Motor neuron (in vitro differentiated cells): ENCODE measurements at regions not wholly inside any gene's neighbourhood (a gene's known extent, or its start where the extent isn't known, plus 50 kb on each side); places are given as distances from the start of the nearest gene placed in this dataset.
"Not testable (repeated sequence)": the region's sequence is repeated elsewhere in the genome, so short reads cannot be mapped to it uniquely, and the experiment has no call there.

Source experiments
- ATAC-seq, 8 experiments: fragments of 200-7000 bp; cut with Tn5 transposase; replicated peaks in 6 of 8; 2 replicates each; pipeline ENCODE4 v1.8.0; 2021; ENCODE audit warnings: mild to moderate bottlenecking in 8 of 8, moderate library complexity in 8 of 8
- H3K27ac ChIP-seq, 2 donors: fragments of 250-450 bp; sonication (Bioruptor Pico); 2 replicates each; pipeline ENCODE4 v1.9.0; 2021; ENCODE audit warnings: antibody characterized with exemption in 2 of 2, mild to moderate bottlenecking in 2 of 2, moderate library complexity in 1 of 2
- H3K4me1 ChIP-seq, 2 donors: fragments of 250-450 bp; sonication (Bioruptor Pico); replicated peaks in 1 of 2; 2 replicates each; pipeline ENCODE4 v1.6.1; 2021; ENCODE audit warnings: antibody characterized with exemption in 2 of 2, mild to moderate bottlenecking in 2 of 2, moderate library complexity in 1 of 2
- H3K4me3 ChIP-seq, 5 donors: fragments of 250-450 bp; sonication (Bioruptor Pico); 2 replicates each; pipeline ENCODE4 v1.9.0; 2021; ENCODE audit warnings: antibody characterized with exemption in 5 of 5, mild to moderate bottlenecking in 5 of 5, moderate library complexity in 4 of 5
- WGBS, 10 experiments: fragments of 450-650 bp; shearing (Covaris generic); methylation state at CpG; one replicate each; pipeline ENCODE4 v1.0.0; 2022; 5-methylcytosine and 5-hydroxymethylcytosine counted together
- in situ Hi-C, 9 experiments: fragments of 400-800 bp; cut with MboI; loops; one replicate each; pipeline ENCODE4 v1.15.0; 2021; ENCODE audit warnings: low sequenced_read_pairs in 9 of 9, low pct_unique_long_range_greater_than_20kb in 2 of 9; ENCODE audit not compliant: unreplicated experiment in 9 of 9

DNA sequence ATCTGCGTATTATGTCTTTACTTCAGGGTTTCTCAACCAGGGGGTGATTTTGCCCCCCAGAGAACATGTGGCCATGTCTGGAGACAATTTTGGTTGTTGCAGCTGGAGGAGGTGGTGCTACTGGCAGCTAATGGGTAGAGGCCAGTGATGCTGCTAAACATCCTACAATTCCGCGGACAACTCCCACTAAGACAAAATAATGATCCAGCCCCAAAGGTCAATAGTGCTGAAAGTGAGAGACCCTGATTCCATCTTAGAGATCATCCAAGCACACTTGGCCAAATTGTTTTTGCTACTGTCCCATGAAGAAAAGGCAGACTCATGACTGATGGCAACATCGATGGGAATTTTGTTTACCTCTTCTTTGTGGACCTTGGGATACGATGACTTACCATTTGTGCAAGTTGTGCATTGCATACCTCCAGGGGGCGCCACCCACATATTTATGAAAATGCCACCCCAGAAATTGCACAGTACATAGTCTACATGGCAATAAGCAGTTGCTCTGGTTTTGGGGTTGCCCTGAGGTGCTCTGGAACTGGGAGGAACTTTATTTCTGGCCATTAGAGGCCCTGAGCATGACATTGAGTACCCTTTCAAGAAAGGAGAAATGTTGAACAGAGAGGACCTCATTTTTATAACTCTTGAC, 144.3 kb downstream of the UNC93B1 start:
- H3K4me3 ChIP-seq, in situ Hi-C loops, H3K27ac ChIP-seq, ATAC-seq, H3K4me1 ChIP-seq: not testable (repeated sequence)
- no CpG with 5 or more reads among the region's 6 CpGs for WGBS, 10 experiments

DNA sequence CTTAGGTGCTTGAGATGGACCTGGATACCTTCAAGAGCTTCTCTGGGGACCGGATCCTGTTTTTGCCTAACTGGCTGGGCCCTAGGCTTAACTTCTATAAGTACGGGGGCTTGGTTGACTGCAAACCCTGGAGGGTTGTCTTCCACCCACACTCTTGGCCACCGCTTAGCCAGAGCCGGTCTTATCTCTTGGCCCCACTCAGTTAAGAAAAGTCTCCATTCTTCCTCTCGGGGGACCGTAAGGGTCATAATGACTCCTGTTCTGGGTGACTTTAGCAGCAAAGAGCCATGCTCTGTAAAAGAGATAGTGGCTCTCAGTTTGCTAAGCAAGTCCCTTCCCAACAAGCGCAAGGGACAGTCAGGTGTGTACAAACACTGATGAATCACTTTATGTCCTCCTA, 153.2 kb downstream of the UNC93B1 start:
- 20 to 94% (median 85%) methylated on average over 1 to 5 of the region's 7 CpGs; no CpG with 5 or more reads in 3 of the 10 experiments for WGBS, 10 experiments
- H3K4me3 ChIP-seq, in situ Hi-C loops, ATAC-seq, H3K27ac ChIP-seq: not testable (repeated sequence)
- peaks cover 0 to 22% of the 10 kb centered on the region in 2 donors for H3K4me1 ChIP-seq

DNA sequence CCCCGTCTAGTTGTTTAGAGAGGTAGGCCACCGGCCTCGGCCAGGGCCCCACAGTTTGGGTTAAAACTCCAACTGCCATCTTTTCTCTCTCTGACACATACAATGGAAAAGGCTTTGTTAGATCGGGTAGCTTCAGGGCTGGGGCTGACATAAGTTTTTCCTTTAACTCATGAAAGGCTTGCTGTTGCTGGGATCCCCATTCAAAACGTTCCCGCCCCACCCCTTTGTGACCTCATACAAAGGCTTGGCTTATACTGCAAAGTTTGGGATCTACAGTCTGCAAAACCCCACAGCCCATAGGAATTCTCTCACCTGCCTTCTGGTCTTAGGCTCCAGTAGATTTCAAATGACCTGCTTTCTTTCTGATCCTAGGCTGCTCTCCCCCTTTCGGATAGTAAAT, 154.1 kb downstream of the UNC93B1 start:
- ATAC-seq, H3K4me3 ChIP-seq, in situ Hi-C loops, H3K27ac ChIP-seq: not testable (repeated sequence)
- H3K4me1 ChIP-seq, result peaks cover 0 to 22% of the 10 kb centered on the region in 2 donors
- no CpG with 5 or more reads among the region's 7 CpGs for whole genome bisulfite sequencing, 10 experiments

DNA sequence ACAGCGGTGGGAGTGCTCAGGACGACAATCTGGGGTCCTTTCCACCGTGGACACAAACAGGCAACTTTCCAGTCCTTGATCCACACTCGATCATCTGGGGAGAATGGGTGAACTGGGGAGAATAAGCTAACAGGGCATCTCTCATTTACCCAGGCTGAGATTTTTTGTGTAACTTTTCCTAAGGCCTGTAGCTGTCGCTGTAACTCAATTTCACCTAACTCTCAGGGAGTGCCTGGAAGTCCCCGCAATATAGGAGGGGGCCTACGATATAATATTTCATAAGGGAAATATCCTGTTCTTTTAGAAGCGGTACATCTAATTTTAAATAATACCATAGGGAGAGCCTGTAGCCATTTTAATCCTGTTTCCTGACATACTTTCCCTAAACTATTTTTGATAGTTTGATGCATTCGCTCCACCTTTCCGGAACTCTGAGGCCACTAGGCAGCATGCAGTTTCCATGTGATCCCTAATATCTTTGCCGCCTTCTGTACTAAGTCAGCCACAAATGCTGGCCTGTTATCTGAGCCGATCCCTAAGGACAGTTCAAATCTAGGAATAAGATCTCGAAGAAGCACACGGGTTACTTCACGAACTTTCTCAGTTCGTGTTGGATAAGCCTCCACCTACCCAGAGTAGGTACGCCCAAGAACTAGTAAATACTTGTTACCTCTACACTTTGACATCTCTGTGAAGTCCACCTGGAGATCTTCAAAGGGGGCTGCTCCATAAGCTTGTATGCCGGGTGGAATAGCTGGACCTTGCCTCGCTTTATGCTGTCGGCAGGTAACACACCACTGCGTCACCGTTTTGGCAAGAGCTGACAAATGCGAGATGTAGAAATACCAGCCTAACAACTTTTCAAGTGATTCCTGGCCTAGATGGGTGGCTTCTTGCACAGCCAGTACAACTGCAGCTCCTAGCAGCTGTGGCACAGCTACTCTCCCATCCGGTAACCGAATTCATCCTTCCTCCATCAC, 155.7 kb downstream of the UNC93B1 start:
- H3K4me3 ChIP-seq, in situ Hi-C loops, H3K27ac ChIP-seq, ATAC-seq: not testable (repeated sequence)
- 0 to 100% (median 47%) methylated on average over 1 to 8 of the region's 25 CpGs; no CpG with 5 or more reads in 2 of the 10 experiments for WGBS, 10 experiments
- peaks cover 0 to 22% of the 10 kb centered on the region in 2 donors for H3K4me1 ChIP-seq

DNA sequence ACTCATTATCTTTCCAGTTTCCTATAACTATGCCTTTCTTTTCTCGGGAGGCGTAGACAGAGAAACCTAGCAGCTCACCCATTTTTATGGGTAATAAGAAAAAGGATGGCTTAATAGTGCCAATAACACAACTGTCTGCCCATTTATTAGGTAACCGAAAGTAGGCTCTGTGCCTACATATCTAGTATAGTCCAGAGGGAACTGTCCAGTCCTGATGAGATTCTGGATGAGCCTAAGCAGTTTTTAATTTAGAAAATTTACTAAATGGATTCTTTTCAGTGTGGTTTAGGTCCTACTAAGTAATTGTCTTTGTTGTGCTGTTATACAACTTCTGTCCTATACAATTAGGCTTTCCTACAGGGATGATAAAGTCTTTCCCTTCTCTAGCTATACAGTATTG, 157.6 kb downstream of the UNC93B1 start:
- peaks cover 0 to 22% of the 10 kb centered on the region in 2 donors for H3K4me1 ChIP-seq
- H3K27ac ChIP-seq, ATAC-seq, in situ Hi-C loops, H3K4me3 ChIP-seq: not testable (repeated sequence)
- WGBS, 10 experiments, result 50 to 100% (median 89%) methylated on average over 1 to 3 of the region's 3 CpGs; no CpG with 5 or more reads in 5 of the 10 experiments

DNA sequence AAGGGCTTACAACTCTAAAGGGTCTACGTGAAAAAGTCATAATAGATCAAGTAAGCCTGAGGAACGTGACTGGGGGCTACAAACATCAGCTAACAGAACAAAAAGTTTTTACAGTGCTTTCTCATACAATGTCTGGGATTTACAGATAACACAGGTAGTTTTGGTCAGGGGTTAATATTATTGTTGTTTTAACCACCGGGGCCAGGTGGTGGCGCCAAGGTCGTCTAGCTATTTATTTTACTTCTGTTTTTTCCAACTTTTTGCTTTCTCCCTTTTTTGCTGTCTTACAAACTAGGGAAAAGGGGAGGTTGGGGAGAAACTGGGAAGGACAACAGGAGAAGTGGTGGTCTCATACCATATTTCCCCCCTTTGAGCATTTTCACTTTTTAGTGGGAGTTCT, 158.6 kb downstream of the UNC93B1 start:
- in situ Hi-C loops, H3K4me3 ChIP-seq, H3K27ac ChIP-seq, ATAC-seq: not testable (repeated sequence)
- 0% methylated on average over 1 of the region's 5 CpGs; no CpG with 5 or more reads in 9 of the 10 experiments for WGBS, 10 experiments
- peaks cover 0 to 18% of the 10 kb centered on the region in 2 donors for H3K4me1 ChIP-seq

DNA sequence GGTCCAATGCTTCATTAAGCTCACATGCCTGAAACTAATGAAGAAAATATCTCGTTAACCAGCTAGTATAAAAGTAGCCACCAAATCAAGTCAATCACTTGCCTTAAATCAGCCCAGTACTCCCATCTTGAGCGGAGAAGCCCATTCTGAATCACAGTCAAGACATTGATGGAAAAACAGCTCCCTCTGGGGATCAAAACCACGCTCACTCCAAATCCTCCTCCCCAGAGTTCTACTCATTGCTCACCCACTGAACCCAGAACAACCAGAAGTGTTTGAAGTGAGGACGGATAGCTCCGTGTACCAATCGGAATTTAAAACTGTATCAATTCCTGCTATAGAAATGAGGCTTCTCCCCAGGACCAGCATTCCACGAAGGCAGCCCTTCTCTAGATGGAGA, 163.3 kb downstream of the UNC93B1 start:
- H3K4me1 ChIP-seq, H3K27ac ChIP-seq, in situ Hi-C loops, H3K4me3 ChIP-seq, ATAC-seq: not testable (repeated sequence)
- WGBS, 10 experiments, result 0 to 80% methylated on average over 1 of the region's 7 CpGs; no CpG with 5 or more reads in 8 of the 10 experiments

DNA sequence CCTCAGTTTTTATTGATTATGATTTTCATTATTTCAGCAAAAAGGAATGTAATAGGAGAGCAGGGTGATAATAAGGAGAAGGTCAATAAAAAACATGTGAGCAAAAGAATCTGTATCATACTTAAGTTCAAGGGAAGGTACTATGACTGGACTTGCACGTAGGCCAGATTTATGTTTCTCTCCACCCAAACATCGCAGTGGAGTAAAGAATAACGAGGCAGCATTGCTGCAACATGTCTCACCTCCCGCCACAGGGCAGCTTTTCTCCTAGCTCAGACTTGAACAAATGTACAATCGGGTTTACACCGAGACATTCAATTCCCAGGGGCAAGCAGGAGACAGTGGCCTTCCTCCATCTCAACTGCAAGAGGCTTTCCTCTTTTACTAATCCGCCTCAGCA, 155.7 kb upstream of the ALDH3B2 start:
- 40 to 81% (median 49%) methylated on average over 1 to 3 of the region's 7 CpGs; no CpG with 5 or more reads in 7 of the 10 experiments for WGBS, 10 experiments
- in situ Hi-C loops, H3K27ac ChIP-seq, ATAC-seq, H3K4me3 ChIP-seq, H3K4me1 ChIP-seq: not testable (repeated sequence)

DNA sequence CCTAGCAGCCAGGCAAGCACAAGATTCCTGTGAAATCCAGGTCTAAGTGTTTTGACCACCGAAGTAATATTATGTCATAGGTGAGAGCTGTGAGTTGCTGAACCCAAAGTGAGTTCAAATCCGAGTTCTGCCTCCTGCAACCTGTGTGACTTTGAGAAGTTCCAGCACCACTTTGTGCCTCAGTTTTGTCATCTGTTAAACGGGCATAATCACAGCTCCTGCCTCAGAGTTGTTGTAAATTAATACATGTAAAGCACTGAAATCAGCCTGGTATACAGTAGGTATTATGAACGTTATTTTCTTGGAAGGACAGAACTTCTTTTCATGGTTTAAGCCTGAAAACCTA, 152.5 kb upstream of the ALDH3B2 start:
- WGBS, 10 experiments, result 63 to 100% (median 100%) methylated on average over 1 to 3 of the region's 4 CpGs; no CpG with 5 or more reads in 3 of the 10 experiments
- in situ Hi-C loops, H3K4me1 ChIP-seq, ATAC-seq, H3K4me3 ChIP-seq: not testable (repeated sequence)
- H3K27ac ChIP-seq, result peak overlapping the region; percentile 25 to 68

DNA sequence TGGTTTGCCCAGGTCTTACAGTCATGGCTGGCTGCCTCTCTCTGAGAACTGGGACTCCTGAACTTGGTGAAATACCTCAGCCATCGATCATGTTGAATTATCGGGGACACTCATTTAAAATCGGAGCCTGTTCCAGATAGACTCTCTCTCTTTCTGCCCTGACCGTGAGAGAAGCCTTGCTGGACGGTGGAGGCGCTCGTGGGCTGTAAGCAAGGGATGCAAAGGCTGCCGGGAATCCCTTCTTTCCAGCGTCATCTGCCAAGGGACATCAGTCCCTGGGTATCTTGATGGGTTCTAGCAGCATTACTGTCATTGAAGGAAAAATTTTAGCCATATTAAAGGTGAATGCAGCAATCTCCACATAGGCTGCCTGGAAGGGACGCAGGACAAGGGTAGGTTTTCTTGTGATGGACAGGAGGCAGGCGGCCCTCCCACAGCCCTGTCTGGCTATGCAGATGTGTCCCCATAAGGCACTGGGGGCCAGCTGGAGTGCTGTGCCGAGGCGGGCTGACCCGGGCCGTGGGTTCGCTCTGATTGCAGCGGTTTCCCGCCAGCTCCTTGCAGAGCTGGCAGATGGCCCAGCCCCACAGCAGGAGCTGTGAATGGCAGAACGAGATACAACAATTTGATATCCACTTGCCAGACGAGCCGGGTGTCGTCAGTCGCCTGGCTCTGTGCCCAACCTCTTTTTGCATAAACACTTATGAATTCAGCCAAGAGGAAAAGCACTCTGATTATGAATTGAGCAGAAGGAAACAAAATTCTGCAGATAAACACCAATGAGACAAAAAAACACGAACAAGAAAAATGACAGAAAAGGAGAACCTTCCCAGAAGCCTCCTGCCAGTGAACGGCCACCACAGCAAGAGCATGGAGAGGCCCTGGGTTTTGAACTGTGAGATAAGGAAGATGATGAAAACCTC, 151.9 kb upstream of the ALDH3B2 start:
- in situ Hi-C loops, H3K4me1 ChIP-seq, H3K4me3 ChIP-seq: not testable (repeated sequence)
- whole genome bisulfite sequencing, 10 experiments, result 0 to 100% (median 30%) methylated on average over 1 to 18 of the region's 25 CpGs
- ATAC-seq, result peak in 6 of 8 experiments; percentile 32 to 71 (median 58)
- peak overlapping the region; percentile 25 to 68 for H3K27ac ChIP-seq

DNA sequence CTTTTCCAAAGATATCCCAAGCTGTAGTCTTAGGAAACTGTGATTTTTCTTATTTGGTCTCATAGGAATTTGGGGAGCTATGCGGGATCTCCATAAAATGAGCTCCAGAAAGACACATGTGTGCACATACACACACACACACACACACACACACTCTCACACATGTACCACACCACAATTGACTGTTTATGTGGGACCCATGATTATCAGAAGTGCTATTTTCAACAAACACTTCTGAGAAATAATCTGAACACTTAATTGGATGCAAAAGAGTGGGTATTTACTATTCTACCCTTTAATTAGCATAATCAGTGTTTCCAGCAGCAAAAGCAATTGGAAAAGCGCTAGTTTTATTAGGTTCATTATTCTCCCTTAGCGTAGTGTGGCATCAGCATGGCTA, 150.4 kb upstream of the ALDH3B2 start:
- ATAC-seq, in situ Hi-C loops, H3K27ac ChIP-seq, H3K4me1 ChIP-seq, H3K4me3 ChIP-seq: not testable (repeated sequence)
- WGBS, 10 experiments, result 6 to 100% (median 89%) methylated on average over 1 to 2 of the region's 3 CpGs; no CpG with 5 or more reads in 5 of the 10 experiments

DNA sequence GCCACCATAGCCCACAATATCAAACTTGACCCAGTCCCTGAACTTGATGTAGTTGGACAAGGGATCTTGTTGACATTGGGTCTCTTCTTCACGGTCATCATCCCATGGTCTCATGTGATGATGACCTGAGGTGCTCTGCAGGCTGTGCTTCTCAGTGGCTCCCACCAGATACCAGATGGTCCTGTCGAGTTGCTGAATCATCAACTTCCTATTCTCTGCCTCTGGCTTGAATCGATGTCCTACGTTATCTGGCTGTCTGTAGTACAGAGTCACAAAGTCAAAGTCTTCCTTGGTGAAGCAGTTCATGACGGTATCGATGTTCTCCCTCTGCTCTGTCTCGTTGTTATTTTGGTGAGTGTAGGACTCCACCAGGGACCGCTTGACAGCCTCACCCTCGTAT, 145.7 kb upstream of the ALDH3B2 start:
- ATAC-seq, result no peak
- Histone ChIP-seq H3K4me3 (no peak overlapping the region), H3K27ac (no peak overlapping the region), H3K4me1 (no peaks in the 10 kb centered on the region)
- WGBS, 10 experiments, result 40 to 100% (median 71%) methylated on average over 1 to 9 of the region's 9 CpGs; no CpG with 5 or more reads in 3 of the 10 experiments
- in situ Hi-C loops, result no loop called here
